Peyer's patch (tissue), 4 donors: ENCODE measurements at regions not wholly inside any gene's neighbourhood (a gene's known extent, or its start where the extent isn't known, plus 50 kb on each side); places are given as distances from the start of the nearest gene placed in this dataset.

Experiments
- POLR2A ChIP-seq, 2 donors: fragments of 450-650 bp; IDR thresholded peaks; one replicate each; pipeline ENCODE4 v1.5.1; 2017; ENCODE audit warnings: antibody characterized with exemption in 2 of 2, mild to moderate bottlenecking in 2 of 2, moderate library complexity in 2 of 2
- TF ChIP-seq, protein P1 (sequence below), 6 experiments: fragments of 450-650 bp in 4 of 6; fragments of 200-600 bp in 2 of 6; sonication (generic) in 1 of 6; IDR thresholded peaks; one replicate each; pipeline ENCODE4 v1.5.1; 2017 to 2019; ENCODE audit warnings: antibody characterized with exemption in 6 of 6, mild to moderate bottlenecking in 3 of 6, moderate library complexity in 1 of 6

DNA sequence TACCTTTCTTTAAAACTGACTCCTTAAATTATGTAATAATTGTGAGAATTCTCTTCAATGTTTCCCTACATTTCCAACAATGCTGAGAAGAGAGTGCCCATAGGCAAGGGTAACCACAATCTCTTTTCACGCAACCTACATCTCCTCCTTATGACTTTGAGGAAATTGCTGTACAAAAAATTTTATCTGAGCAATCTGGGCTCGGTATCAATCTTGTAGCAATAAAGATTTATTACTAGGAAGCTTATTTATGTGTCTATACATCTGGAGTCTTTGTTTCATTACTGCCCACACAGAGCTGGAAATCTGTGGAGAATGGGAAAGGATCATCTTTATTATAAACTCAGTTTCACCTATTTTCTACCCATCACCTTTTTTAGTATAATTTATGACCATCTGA, 913.8 kb upstream of the SORCS1 start:
- TF ChIP-seq, protein P1, sequence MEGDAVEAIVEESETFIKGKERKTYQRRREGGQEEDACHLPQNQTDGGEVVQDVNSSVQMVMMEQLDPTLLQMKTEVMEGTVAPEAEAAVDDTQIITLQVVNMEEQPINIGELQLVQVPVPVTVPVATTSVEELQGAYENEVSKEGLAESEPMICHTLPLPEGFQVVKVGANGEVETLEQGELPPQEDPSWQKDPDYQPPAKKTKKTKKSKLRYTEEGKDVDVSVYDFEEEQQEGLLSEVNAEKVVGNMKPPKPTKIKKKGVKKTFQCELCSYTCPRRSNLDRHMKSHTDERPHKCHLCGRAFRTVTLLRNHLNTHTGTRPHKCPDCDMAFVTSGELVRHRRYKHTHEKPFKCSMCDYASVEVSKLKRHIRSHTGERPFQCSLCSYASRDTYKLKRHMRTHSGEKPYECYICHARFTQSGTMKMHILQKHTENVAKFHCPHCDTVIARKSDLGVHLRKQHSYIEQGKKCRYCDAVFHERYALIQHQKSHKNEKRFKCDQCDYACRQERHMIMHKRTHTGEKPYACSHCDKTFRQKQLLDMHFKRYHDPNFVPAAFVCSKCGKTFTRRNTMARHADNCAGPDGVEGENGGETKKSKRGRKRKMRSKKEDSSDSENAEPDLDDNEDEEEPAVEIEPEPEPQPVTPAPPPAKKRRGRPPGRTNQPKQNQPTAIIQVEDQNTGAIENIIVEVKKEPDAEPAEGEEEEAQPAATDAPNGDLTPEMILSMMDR (IDR thresholded peaks at IDR 0.05), result no peak
- no peak for TF ChIP-seq POLR2A (IDR thresholded peaks at IDR 0.05)
